GM18517 (cell line): ENCODE measurements at regions not wholly inside any gene's neighbourhood (a gene's known extent, or its start where the extent isn't known, plus 50 kb on each side); places are given as distances from the start of the nearest gene placed in this dataset.

Source experiments
- ATAC-seq: cut with Tn5 transposase; IDR thresholded peaks from one replicate; pipeline ENCODE4 v1.9.1; 2021; ENCODE audit warnings: mild to moderate bottlenecking, moderate library complexity; ENCODE audit not compliant: unreplicated experiment

DNA sequence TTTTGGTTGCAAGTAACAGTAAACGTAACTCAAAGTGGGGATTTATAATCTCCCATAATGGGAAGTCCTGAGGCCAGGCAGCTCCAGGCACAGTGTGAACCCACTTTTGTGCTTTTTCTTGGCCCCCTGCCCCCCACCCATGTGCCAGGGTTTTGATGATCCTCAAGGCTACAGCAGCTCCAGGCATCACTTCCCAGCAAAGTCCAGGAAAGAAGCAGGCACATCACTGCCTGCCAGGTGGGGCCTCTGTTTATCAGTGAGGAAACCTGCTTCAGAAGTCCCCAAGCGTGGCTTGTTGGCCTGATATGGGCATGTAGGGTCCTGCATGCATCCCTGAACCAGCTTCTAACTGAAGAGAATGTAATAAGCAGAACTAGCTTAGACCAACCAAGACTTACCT lies 299.2 kb upstream of the SKOR2 start:
- no peak for ATAC-seq

DNA sequence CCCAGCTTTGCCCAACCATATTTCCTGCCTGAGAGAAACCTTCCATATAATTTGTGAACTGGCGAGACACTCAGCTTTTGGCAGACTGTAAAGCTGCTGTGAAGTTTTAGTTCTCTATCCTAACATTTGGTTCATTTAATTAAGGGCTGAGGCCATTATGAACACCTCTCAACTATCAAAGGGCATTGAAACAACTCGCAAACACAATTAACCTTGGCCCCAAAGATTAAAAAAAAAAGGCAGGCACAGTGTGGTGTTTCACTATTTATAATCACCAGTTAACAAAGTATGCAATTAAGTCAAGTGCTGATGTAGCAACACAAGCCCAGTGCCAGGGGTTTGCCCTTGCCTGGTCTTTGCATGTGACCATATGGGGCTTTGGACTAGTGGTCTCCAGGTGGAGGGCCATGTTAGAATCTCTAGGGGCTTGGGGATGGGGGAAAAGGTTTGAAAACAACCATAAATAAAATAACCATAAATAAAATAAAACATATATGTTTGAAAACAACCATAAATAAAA lies 297.6 kb upstream of the SKOR2 start:
- ATAC-seq: no peak

DNA sequence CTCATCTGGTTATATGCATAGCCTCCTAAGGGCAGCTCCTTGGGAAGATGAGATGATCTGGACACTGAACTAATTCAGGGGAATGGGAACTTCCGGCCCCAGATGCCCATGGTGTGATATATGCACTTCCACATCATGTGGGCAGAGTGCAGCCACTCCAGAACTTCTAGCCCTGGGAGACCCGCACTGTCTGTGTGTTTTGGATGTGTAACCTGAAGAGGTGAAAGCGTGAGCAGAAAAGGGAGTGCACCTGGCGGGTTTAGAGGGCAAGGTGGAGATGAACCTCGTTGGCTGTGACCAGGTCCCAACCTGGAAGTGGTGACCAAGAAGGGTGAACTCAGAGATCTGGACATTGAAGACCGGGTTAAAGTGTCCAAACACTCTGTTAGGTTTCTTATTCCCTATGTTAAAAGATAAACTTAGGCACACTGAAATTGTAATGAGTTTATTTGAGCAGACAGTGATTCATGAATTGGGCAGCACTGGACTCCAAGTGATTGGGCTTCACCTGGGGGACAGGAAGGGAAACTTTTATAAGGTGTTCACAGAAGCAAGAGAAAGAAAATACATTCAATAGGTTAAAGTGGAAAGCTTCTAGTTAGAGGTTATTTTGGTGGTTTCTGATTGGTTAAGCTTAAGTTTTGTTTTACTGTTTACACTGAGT lies 296.2 kb upstream of the SKOR2 start:
- no peak for ATAC-seq

DNA sequence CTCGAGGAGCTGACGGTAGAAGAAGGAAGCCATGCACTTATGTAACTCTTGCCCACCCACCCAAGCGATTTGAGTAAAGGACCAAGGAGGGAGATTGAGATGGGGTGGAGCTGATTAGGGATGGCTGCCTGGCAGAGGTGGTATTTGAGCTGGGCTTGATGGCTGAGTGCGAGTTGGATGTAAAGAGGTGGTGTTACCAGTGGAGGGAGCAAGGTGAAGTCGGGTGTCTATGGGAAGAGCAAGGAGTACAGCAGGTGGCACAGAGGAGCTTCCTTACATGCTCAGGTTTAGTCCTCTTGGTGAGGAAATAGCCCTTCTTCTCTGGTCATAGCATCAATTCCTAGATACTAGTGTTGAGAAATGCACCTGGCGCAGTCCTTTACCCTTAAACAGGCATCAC lies 294.2 kb upstream of the SKOR2 start:
- no peak for ATAC-seq

DNA sequence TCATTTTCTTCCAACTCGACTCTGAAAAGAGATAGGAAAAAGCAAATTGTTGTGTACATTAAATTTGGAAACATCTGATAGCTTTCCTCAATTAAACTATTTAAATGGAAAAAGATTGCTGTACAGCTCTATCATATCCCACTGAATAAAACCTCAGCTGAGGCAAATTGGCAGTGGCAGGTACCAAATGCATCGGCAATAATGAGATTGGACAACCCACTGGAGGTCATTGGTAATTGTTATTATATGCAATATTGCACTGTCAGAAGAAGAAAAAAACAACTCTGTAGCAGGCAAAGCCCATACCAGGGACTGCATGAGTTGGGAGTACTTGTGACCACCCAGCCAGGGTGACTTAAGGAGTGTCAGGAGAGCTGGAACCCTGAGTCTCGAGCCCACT lies 291.6 kb upstream of the SKOR2 start:
- ATAC-seq: no peak

DNA sequence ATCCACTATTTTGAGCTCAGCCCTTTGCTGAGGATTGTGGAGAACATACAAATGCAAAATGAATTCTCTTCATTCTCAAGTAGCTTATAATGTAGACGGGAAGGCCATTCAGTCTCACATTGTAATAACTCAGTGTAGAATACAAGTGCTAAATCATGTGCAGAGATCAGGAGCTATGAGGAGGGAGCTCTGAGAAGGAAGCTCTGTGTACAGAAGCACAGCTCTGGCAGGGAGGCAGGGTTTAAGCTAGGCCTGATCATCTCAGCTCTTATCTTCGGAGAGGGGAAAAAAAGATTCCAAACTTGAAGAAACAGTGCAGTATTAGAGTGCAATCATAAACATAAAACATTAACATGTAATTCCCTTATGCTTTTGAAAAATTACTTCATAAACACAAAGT lies 291.1 kb upstream of the SKOR2 start:
- no peak for ATAC-seq

DNA sequence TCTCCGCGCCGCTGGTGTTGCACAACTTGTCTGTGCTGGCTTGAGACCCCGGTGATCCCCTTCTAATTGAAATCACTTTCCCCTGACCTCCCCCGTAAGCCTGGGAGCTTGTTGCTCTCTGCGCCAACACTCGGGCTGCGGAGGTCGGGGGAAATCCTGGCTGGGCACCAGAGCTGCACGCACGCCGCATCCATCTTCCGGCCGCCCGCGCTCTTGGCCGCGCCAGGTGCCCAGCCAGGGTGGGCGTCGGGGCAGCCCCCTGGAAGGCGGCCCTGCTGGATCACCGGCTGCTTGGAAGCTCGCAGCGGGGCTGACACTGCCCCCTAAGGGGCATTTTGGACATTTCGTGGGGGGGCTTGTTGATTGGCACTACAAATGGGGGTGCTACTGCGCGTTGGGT lies 280.3 kb upstream of the SKOR2 start:
- no peak for ATAC-seq

DNA sequence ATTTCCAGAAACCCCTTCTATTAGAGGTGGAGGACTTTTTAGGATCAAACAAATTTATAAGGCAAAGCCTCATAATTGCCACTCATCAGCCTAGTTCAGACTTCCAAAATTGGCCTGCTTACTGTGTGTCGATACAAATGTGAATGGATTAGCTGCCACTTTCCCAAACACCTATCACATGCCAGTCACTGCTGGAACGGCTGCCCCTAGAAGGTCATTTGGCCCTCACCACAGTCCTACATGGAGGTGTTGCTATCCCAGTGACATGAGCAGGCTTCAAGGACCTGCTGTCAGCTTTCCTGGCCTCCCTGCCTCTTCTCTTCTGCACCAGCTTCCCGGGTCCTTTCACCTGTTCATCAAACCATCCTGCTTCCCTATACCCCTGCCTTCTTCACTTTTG lies 279.2 kb upstream of the SKOR2 start:
- no peak for ATAC-seq

DNA sequence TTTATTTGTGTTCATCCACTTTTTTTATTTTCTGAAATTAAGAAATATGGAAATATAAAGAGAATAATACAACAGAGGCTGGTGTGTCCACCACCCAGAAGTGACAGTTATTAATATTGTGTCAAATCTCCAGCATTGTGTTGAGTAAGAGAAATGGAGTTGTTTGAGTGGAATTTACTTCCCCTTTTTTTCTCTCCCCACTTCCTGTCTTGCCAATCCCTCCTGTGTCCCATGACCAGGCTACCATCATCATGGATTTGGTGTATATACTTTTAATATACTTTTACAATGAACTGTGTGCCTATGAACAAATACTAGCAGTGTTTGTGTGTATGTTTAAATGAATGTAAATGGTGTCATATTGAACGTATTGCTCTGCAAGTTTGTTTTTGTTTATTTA lies 276.9 kb upstream of the SKOR2 start:
- ATAC-seq: no peak

DNA sequence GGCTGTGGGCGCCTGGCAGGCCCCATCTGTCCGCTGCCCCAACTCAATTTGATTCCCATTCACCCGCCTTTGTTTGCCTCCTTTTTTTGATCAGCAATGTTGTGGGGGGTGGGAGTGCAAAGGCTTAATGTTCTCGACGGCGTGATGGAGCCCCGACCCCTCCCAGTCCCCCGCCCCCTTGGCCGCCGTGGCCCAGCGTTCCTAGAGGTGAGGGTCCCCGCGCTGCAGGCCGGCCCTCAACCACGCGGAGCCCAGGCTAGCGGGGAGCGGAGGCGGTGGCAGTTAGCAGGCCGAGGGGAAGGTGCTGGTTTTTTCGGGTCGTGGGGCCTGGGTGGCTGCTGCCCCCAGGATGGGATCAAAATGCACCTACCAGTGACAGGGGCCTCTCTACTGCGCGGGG lies 274.7 kb upstream of the SKOR2 start:
- no peak for ATAC-seq

DNA sequence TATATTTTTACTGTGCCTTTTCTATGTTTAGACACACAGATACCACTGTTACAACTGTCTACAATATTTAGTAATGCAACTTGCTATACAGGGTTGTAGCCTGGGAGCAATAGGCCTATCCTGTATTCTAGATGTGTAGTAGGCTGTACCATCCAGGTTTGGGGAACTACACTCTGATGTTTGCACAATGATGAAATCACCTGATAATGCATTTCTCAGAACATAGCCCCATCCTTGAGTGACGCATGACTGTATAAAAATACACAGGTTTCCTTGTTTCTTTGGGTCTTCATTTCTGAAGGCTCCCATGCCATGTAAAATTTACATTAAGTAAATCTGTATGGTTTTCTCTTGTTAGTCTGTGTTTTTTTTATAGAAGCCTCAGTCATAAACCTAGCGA lies 270.9 kb upstream of the SKOR2 start:
- no peak for ATAC-seq

DNA sequence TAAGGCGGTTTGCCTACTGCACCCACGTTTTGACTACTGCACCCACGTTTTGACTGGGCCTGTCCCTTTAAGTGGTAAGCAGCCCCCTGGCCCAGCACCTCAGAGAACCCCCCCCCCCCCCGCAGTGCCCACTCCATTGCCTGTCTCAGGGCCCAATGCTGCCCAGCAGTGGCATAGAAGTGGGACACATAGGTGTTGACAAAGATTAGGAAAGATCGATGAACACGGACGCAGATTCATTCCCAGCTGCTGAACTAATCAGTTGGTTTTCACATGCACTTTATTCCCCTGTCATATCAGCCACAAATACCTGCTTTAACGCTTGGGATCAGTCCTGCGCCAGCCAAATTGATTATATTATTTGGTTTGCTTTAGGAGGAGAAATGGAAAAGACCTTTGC lies 268.8 kb upstream of the SKOR2 start:
- ATAC-seq: no peak

DNA sequence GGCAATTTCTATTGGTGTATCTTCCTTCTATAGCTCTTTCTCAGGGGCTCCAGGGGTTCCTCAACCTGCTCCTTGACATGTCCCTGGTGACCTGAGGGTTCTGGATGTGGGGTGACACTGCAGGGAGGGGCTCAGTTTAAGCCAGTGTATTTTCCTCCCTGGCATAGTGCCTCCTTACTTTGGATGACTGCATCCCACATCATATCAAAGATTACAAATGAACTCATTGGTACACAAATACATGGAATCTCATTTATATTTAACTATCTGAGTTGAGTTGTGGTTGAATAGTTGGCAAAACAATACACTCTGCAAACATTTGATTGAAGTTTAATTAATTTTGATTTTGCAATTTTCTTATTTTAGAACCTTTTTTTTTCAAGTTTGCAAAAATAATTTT lies 268.2 kb upstream of the SKOR2 start:
- ATAC-seq: no peak

DNA sequence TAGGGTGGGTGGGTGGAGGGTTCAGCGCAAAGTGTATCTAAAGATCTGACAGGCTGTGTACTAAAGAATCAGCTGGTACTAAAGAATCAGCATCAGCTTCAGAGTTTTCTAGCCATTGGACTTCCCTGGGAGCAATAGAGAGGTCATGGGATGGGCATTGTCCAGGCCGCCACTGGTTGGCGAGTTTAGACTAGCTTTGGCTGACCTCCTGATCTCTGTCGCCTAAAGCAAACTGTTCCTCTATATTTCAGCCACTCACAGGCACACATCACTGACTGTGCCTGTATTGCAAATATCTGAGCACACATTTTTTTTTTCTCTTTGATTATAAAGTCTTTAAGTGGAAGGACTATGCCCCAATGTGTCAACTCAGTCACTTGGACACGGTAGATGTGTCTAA lies 267.8 kb upstream of the SKOR2 start:
- no peak for ATAC-seq

DNA sequence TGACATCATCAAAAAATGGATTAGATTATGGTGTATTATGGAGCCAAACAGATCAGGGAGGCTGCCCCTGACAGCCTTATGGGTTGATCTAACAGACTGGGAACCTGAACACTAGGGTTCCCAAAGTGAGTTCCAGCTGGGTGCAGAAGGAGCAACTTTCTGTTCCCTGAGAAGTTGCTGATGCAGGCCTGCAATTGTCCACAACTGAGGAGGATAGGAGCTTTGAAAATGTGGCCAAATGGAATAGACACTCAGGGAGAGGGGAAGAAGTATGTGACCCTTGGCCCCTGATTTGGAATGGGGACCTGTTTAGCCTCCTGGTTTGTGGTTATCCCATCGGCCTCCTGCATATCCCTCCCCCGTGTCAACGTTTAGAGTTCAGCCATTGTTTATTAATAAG lies 262.2 kb upstream of the SKOR2 start:
- no peak for ATAC-seq

DNA sequence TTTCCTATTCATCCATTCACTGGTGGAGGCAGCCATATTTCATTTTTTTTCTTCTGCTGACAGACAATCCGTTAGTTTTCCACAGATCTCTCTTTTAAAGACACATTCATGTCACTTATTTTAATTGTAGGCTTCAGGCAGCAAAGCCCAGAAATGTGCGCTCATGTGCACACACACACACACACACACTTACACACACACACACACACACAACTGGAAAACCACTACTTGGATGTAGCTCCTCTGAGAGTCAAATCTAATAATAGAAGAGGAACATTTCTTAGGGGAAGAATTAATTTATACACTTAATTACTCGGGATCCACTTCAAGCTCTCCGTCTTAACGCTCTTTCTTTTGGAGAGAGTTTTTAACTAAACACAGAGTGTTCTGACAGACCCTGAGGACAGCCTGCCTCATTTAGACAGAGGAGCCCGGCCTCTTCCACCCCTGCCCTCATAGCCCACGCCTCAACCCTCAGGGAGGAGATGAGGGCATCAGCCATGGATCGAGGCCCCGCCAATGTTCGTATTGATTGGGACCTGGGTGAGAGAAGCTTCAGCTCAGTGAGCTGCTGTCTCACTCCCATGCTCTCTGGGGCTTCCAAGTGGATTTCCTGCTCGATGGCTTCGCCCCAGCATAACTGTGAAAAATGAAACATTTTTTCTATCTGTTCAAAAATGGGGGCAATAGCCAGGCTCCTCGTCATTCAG lies 261.4 kb upstream of the SKOR2 start:
- no peak for ATAC-seq

DNA sequence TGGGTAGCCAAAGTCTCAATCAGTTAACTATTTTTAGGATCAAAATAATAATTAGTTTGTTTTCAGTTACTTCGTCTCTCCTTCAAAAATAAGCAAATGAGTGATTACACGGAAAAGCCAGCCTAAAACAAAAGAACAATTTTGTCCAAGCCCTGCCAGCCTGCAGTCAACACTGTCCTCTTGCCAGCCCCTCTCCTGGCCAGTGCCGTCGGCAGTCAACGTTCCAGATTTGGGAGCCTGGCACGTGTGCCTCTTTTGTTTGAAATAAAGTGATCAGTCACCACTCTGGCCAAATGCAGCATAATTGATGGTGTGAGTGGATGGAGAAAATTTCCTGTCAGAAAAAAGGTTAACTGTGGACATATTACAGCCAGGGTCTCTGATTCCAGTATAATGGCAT lies 260.6 kb upstream of the SKOR2 start:
- ATAC-seq: no peak

DNA sequence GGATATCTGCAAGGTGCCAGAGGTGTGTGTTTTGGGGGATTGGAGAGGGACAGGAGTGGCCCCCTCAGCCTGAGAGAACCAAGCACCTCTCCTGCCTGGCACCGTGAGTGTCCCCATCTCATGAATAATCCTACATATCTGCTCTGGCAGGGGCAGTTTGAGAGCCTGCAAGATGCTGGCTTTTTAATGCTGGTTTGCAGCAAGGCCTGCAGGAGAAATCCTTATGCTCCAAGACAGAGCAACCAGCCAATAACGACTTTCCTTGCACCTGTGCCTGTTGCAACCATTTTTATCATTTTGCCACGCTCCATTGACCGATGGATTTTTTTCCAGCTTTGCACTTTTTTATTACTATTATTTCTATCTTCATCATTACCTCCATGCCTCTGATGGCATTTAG lies 259.4 kb upstream of the SKOR2 start:
- ATAC-seq: no peak

DNA sequence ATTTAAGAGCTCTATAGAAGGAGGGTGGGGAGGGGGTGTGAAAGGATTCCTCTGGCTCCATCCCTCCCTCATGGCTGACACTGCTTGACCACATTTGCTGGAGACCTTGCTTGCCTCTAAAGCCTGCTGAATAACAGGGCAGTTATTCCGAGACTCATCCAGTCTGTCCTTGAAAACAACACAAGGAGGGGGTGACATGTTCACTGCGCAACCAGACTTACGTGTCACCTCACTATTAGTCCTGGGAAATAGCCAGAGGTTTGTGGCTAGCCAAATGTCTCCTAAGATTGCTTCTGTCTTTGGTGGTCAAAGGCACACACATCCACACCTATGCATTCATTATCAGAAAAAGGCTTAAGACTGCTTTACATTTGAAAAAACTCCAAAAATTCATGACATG lies 256.2 kb upstream of the SKOR2 start:
- ATAC-seq: no peak

DNA sequence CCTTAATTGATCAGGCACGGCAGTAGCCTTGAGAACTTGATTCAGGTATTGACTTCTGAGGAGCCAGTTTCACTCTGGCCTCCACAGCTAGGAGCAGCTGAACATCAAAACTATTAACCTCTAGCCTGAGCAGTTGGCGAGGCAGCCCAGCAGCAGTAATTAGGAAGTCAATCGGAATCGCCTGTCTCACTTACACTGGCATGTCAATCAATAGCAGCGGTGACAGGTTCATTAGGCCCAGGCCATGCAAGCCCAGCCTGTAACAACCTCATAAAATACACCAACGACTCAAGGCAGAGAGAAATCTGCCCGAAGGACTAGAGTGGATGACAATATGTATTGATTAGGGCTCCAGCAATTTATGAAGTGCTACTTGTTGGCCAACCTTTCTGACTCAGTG lies 255.4 kb upstream of the SKOR2 start:
- ATAC-seq: no peak

DNA sequence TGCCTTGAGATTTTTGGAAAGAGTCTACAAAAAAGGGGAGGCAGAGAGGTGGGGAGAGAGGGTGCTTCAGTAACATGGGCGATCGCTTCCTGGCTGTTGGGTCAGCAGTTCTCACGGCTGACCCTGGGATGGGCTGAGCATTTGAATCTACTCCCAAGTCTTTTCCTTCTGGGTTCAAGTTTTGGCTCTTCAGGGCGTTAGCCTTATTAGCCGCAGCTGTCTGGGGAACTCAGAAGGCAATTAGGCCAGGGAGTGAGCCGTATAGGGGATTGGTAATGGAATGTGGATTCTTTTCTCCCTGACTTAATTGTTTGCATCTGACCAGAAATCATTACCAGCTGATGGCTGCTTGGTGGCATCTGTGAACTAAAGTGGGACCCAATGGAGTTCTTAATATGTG lies 250.5 kb upstream of the SKOR2 start:
- no peak for ATAC-seq

DNA sequence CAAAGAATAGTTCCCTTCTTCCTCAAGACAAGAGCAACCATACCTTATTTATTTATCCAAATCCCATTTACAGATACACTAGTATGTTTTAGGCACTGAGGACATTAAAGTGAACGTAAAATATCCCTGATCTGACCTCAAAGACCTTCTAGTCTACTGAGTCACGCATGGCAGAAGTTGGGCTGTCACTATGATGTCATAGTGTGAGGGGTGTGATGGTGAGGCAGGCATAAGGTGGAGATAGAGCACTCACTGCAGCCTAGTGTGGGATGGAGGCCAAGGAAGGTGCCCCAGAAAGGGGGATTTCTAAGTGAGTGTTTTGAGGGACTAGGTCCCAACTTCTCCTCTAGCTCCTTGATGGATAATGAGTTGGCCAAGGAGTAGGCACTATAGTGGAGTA lies 249.5 kb upstream of the SKOR2 start:
- ATAC-seq: no peak

DNA sequence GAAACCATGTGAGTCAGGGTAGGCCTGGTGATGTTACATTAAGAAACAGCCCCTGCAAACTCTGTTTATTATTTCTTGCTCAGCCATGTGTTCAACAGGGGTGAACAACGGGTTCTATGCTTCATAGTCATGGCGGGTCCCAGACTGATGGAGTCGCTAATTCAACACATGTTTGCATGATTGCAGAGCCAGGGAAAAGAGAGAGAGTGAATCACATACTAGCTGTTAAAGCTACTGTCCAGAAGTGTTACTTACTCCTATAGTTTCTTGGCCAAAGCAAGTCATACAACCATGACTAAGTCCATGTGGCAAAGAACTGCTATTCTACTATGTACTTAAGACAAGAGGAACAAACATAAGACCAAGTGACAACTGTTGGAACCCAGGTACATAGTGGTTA lies 241.2 kb upstream of the SKOR2 start:
- no peak for ATAC-seq
